ENCODE measurements at regions not wholly inside any gene's neighbourhood (a gene's known extent, or its start where the extent isn't known, plus 50 kb on each side); places are given as distances from the start of the nearest gene placed in this dataset.
A peak's percentile ranks its signal among the peaks of the same experiment; 100 is the strongest.

- no peaks in the 10 kb centered on the region for H3K36me3 ChIP-seq (ENCODE audit: control insufficient read depth, insufficient read depth, low read length)
- H3K27me3 ChIP-seq (ENCODE audit: control insufficient read depth, insufficient read depth, low read length) = peaks cover 2% of the 10 kb centered on the region
- H3K4me3 ChIP-seq (ENCODE audit: low read depth, low read length) = no peak overlapping the region
- DNase-seq (ENCODE audit: low read depth) = no peak
- no peak for TF ChIP-seq CTCF (IDR thresholded peaks at IDR 0.05; ENCODE audit: insufficient read depth, low read length, poor library complexity, severe bottlenecking)
Measured at GRCh38 chr1:117753232-117753631, 147.4 kb downstream of the TENT5C start.

DNA sequence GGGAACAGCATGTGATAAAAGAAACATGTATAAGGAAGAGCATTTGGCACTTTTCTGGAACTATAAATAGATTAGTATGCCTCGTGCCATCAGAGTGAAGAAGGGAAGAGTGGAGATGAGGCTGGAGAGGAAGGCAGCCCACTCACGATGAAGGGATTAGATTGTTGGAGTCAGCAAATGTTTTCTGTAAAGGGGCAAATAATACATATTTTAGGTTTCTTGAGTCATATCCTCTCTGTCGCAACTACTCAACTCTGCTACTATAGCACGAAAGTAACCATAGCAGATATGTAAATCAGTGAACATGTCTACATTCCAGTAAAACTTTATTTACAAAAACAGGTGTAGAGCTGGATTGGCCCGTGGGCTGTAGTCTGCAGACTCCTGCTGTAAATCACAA lies 147.8 kb downstream of the TENT5C start:
- TF ChIP-seq CTCF (IDR thresholded peaks at IDR 0.05; ENCODE audit: insufficient read depth, low read length, poor library complexity, severe bottlenecking) = no peak
- no peaks in the 10 kb centered on the region for H3K36me3 ChIP-seq (ENCODE audit: control insufficient read depth, insufficient read depth, low read length)
- DNase-seq (ENCODE audit: low read depth) = no peak
- H3K4me3 ChIP-seq (ENCODE audit: low read depth, low read length) = no peak overlapping the region
- H3K27me3 ChIP-seq (ENCODE audit: control insufficient read depth, insufficient read depth, low read length) = peaks cover 2% of the 10 kb centered on the region

DNA sequence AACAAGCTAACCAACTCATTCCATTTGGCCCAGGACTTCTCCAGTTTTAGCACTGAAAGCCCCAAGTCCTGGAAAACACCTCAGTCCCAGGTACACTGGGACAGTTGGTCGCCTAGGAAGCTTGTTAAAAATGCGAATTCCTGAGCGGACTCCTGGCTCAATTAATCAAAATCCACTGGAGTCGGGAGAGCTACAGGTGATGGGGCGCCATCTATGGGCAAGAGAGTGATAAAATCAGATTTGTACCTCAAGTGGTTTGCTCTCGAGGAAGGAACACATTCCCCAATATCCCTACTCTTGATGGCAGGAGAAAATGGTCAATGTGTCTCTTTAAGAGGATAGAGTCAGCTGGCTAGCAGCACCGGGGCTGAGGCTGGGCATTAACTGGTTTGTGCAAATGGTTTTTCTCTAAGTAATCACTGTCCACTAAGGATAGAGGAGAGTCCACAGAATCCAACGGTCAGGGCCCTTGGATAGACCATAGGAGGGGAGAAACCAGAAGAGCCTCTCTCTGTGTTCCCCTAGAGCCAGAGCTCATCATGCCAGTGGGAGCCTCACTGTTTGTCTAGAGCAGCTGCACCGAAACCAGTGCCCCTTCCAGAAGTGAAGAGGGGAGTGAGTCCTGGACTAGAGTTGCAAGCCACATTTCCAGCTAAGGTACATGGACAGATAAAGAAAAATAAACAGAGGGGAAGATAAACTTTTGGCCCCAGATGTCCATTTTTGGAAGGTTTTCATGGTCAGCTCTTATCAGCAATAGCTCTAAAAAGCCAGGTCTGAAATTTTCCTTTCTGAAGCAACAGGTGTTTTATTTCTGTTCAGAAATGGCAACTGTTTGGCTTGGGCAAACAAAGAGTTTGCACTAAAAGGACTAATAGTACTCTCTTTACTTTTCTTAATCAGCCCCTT lies 148.5 kb downstream of the TENT5C start:
- H3K4me3 ChIP-seq (ENCODE audit: low read depth, low read length) = no peak overlapping the region
- no peaks in the 10 kb centered on the region for H3K36me3 ChIP-seq (ENCODE audit: control insufficient read depth, insufficient read depth, low read length)
- peak; percentile 16 for DNase-seq (ENCODE audit: low read depth)
- peaks cover 2% of the 10 kb centered on the region for H3K27me3 ChIP-seq (ENCODE audit: control insufficient read depth, insufficient read depth, low read length)
- peak; percentile 80 for TF ChIP-seq CTCF (IDR thresholded peaks at IDR 0.05; ENCODE audit: insufficient read depth, low read length, poor library complexity, severe bottlenecking)

GRCh38 chr1:117757668-117758067 lies 151.8 kb downstream of the TENT5C start:
- peaks cover 2% of the 10 kb centered on the region for H3K27me3 ChIP-seq (ENCODE audit: control insufficient read depth, insufficient read depth, low read length)
- no peak for TF ChIP-seq CTCF (IDR thresholded peaks at IDR 0.05; ENCODE audit: insufficient read depth, low read length, poor library complexity, severe bottlenecking)
- no peaks in the 10 kb centered on the region for H3K36me3 ChIP-seq (ENCODE audit: control insufficient read depth, insufficient read depth, low read length)
- H3K4me3 ChIP-seq (ENCODE audit: low read depth, low read length) = no peak overlapping the region
- DNase-seq (ENCODE audit: low read depth) = no peak

- DNase-seq (ENCODE audit: low read depth) = peak; percentile 31
- H3K27me3 ChIP-seq (ENCODE audit: control insufficient read depth, insufficient read depth, low read length) = peaks cover 2% of the 10 kb centered on the region
- peak overlapping the region; percentile 22 for H3K4me3 ChIP-seq (ENCODE audit: low read depth, low read length)
- TF ChIP-seq CTCF (IDR thresholded peaks at IDR 0.05; ENCODE audit: insufficient read depth, low read length, poor library complexity, severe bottlenecking) = peak; percentile 79
- no peaks in the 10 kb centered on the region for H3K36me3 ChIP-seq (ENCODE audit: control insufficient read depth, insufficient read depth, low read length)
Measured at GRCh38 chr1:117758444-117759316, 152.8 kb downstream of the TENT5C start.

Data from kidney epithelial cell (primary cell).